Prostate gland (tissue), 2 donors: ENCODE measurements at regions not wholly inside any gene's neighbourhood (a gene's known extent, or its start where the extent isn't known, plus 50 kb on each side); places are given as distances from the start of the nearest gene placed in this dataset.

ENCODE experiments used
- CTCF ChIP-seq, 4 experiments: fragments of 200-600 bp in 2 of 4; fragments of 450-650 bp in 2 of 4; sonication (generic) in 2 of 4; IDR thresholded peaks; 1 replicate in 3 of 4; 2 replicates in 1 of 4; pipeline ENCODE4 v1.5.1; 2016 to 2019; ENCODE audit warnings: antibody characterized with exemption in 4 of 4, mild to moderate bottlenecking in 2 of 4, moderate library complexity in 2 of 4
- POLR2AphosphoS5 ChIP-seq: sonication (generic); formaldehyde crosslinking; IDR thresholded peaks from one replicate; pipeline ENCODE4 v1.6.1; 2017; ENCODE audit warnings: antibody characterized with exemption

- no peak for TF ChIP-seq CTCF (IDR thresholded peaks at IDR 0.05)
- TF ChIP-seq POLR2AphosphoS5 = no peak
Observed at GRCh38 chr15:92806763-92807162, 93.4 kb upstream of the CHD2 start.
